HepG2 (cell line): ENCODE measurements at regions not wholly inside any gene's neighbourhood (a gene's known extent, or its start where the extent isn't known, plus 50 kb on each side); places are given as distances from the start of the nearest gene placed in this dataset.

Experiments
- ATAC-seq: fragments of 200-7000 bp; cut with Tn5 transposase; 3 replicates; pipeline ENCODE4 v1.9.1; 2020; ENCODE audit warnings: mild to moderate bottlenecking, moderate library complexity
- BruUV-seq: library from RNA; stranded (reverse); fragments of 400-500 nt; replicated peaks from 2 replicates; lab custom pipeline; 2021; lab: Mats Ljungman, UMichigan
- CTCF ChIA-PET: fragments of 300-600 bp; formaldehyde crosslinking; extraction: SDS; loops from one replicate; lab custom pipeline; 2021; ENCODE audit warnings: low total read pairs, inconsistent platforms, low intra/inter-chr PET ratio; lab: Yijun Ruan, JAX
- POLR2A ChIA-PET: fragments of 350-600 bp; sonication (Branson Sonifier 250); formaldehyde crosslinking; loops from one replicate; lab custom pipeline; 2020; ENCODE audit warnings: antibody characterized with exemption, inconsistent platforms; lab: Yijun Ruan, JAX
- DNase-seq: peaks from one replicate; pipeline ENCODE4 v3.0.0-alpha.2; 2015; ENCODE audit warnings: low spot score
- FAIRE-seq: peaks from 3 replicates; lab custom pipeline; 2011; peaks lifted over from hg19 to GRCh38; lab: Jason Lieb, UNC
- H2AFZ ChIP-seq: one replicate; pipeline ENCODE4 v1.6.1; 2011; ENCODE audit warnings: low read length, inconsistent platforms
- H3K27ac ChIP-seq: fragments of 300-600 bp; 3 replicates; pipeline ENCODE4 v1.8.0; 2011; ENCODE audit warnings: mixed run types, mild to moderate bottlenecking, mixed read lengths, low read length, inconsistent platforms; ENCODE audit not compliant: insufficient read depth; ENCODE audit errors: extremely low read length
- H3K27me3 ChIP-seq, 2 experiments: fragments of 200-600 bp in 1 of 2; 2 replicates in 1 of 2; 3 replicates in 1 of 2; pipeline versions ENCODE4 v1.6.0 to v1.8.0; 2011; ENCODE audit warnings: low read length in 2 of 2, mild to moderate bottlenecking in 2 of 2, moderate library complexity in 2 of 2, inconsistent platforms in 1 of 2; ENCODE audit not compliant: insufficient read depth in 2 of 2, control insufficient read depth in 1 of 2
- H3K36me3 ChIP-seq, 2 experiments: fragments of 200-600 bp in 1 of 2; replicated peaks in 1 of 2; 2 replicates in 1 of 2; 3 replicates in 1 of 2; pipeline versions ENCODE4 v1.5.1 to v1.8.0; 2011; ENCODE audit warnings: low read length in 2 of 2, inconsistent platforms in 1 of 2; ENCODE audit not compliant: insufficient read depth in 2 of 2, control insufficient read depth in 1 of 2
- H3K4me1 ChIP-seq: 2 replicates; pipeline ENCODE4 v1.5.1; 2012; ENCODE audit warnings: low read length, inconsistent platforms; ENCODE audit not compliant: insufficient read depth
- H3K4me2 ChIP-seq: 2 replicates; pipeline ENCODE4 v1.6.0; 2011; ENCODE audit warnings: low read depth, low read length, inconsistent platforms
- H3K4me3 ChIP-seq, 3 experiments: fragments of 200-600 bp in 1 of 3; sonication (generic), shearing (Covaris generic) in 1 of 3; replicated peaks in 1 of 3; 2 replicates each; pipeline ENCODE4 v1.5.1; 2011 to 2016; ENCODE audit warnings: low read length in 3 of 3, inconsistent platforms in 2 of 3, low read depth in 2 of 3, mild to moderate bottlenecking in 2 of 3, control low read depth in 1 of 3, mixed read lengths in 1 of 3; ENCODE audit not compliant: insufficient read depth in 1 of 3
- H3K79me2 ChIP-seq: one replicate; pipeline ENCODE4 v1.6.1; 2011; ENCODE audit warnings: low read length, inconsistent platforms; ENCODE audit not compliant: insufficient read depth
- H3K9ac ChIP-seq: 2 replicates; pipeline ENCODE4 v1.6.0; 2011; ENCODE audit warnings: mild to moderate bottlenecking, low read depth, low read length, inconsistent platforms; ENCODE audit not compliant: insufficient read depth
- H3K9me3 ChIP-seq: 2 replicates; pipeline ENCODE4 v1.5.1; 2012; ENCODE audit warnings: mild to moderate bottlenecking, low read length
- H4K20me1 ChIP-seq: 2 replicates; pipeline ENCODE4 v1.6.0; 2011; ENCODE audit warnings: inconsistent platforms, mild to moderate bottlenecking, low read length, moderate library complexity; ENCODE audit not compliant: insufficient read depth
- CEBPB ChIP-seq: IDR thresholded peaks from 2 replicates; pipeline ENCODE4 v1.6.1; 2011; ENCODE audit warnings: low read depth, low read length, improper control_type of control experiment, borderline replicate concordance
- HOXA3 ChIP-seq: sonication (generic); formaldehyde crosslinking; IDR thresholded peaks from 2 replicates; pipeline ENCODE4 v1.5.0; 2020; ENCODE audit warnings: missing genetic modification reagents
- LCORL ChIP-seq, 2 experiments: fragments of 450-650 bp in 1 of 2; sonication (generic) in 1 of 2; formaldehyde crosslinking in 1 of 2; IDR thresholded peaks; 2 replicates each; pipeline versions ENCODE4 v1.5.0 to v1.6.1; 2017 to 2020; ENCODE audit warnings: antibody characterized with exemption in 1 of 2, missing genetic modification reagents in 1 of 2
- PHF20 ChIP-seq: sonication (generic); formaldehyde crosslinking; IDR thresholded peaks from 2 replicates; pipeline ENCODE4 v1.5.0; 2020; ENCODE audit warnings: mild to moderate bottlenecking, missing genetic modification reagents
- RXRA ChIP-seq: sonication (generic); formaldehyde crosslinking; IDR thresholded peaks from 2 replicates; pipeline ENCODE4 v1.5.1; 2020; ENCODE audit warnings: missing genetic modification reagents
- TEAD2 ChIP-seq: sonication (generic); formaldehyde crosslinking; IDR thresholded peaks from 2 replicates; pipeline ENCODE4 v1.9.0; 2021; ENCODE audit warnings: missing genetic modification reagents
- ZNF124 ChIP-seq: sonication (generic); formaldehyde crosslinking; IDR thresholded peaks from 2 replicates; pipeline ENCODE4 v1.4.0; 2020; ENCODE audit warnings: missing genetic modification reagents
- ZNF275 ChIP-seq: sonication (generic); formaldehyde crosslinking; IDR thresholded peaks from 2 replicates; pipeline ENCODE4 v1.8.0; 2022; ENCODE audit warnings: missing genetic modification reagents, mild to moderate bottlenecking, inconsistent platforms, borderline replicate concordance
- ZNF333 ChIP-seq: sonication (generic); formaldehyde crosslinking; IDR thresholded peaks from 2 replicates; pipeline ENCODE4 v1.4.0; 2020; ENCODE audit warnings: mild to moderate bottlenecking, missing genetic modification reagents, borderline replicate concordance
- ZNF354B ChIP-seq: sonication (generic); formaldehyde crosslinking; IDR thresholded peaks from 2 replicates; pipeline ENCODE4 v1.8.0; 2022; ENCODE audit warnings: mild to moderate bottlenecking, missing genetic modification reagents
- WGBS: methylation state at CpG from one replicate; pipeline ENCODE4 v1.1.6; 2017; ENCODE audit warnings: low lambda C conversion rate; 5-methylcytosine and 5-hydroxymethylcytosine counted together
- in situ Hi-C: cut with HindIII; loops from 2 replicates; pipeline ENCODE4 v1.10.0; 2017; ENCODE audit warnings: low pct_unique_long_range_greater_than_20kb; ENCODE audit not compliant: extremely low pct_ligation_motif_present
- intact Hi-C: fragments of 100-400 bp; cut with micrococcal nuclease; formaldehyde crosslinking; loops from one replicate; pipeline ENCODE4 v1.10.0; 2022; ENCODE audit not compliant: unreplicated experiment
- TF ChIP-seq, protein P1 (sequence below): sonication (generic); formaldehyde crosslinking; IDR thresholded peaks from 2 replicates; pipeline ENCODE4 v1.4.0; 2020; ENCODE audit warnings: mild to moderate bottlenecking, missing genetic modification reagents, borderline replicate concordance

DNA sequence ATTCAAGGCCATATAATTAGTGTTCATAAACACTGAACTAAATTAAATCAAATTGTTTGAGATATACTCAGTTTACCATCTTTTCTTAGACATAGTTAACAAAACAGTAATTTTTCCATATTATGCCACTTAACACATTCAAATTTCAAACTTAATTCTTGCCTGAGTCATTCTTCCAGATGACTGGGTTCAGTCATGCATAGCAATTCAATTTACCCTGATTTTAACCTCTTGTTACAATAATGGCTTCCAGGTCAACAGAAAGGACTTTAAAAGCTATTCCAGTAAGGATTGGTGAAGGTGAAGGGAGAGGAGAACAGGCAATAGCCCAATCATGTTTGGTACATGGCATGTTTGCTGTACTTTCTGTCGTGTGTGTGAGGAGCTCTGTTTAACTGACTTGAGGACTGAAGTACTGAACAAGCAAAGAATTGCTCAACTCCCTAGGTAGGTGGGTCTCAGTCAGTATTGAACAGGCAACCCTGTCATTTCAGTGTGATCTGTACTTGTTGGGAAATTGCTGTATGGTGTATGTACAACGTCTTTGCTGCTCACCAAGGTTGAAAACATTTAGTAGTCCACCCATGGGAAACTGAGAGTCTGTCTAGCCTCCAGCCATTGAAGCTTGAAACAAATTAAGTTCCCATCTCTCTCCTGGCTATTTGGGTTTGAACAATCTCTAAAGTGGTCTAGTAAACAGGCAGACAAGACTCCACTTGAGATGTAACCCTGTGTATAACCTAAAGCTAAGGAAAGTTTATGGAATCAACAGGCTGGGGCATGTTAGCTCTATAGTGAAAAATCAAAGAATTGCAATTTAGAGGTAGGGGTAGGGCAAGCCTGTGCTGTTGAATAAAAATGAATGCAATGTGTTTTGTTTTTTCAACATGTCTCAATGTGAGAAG lies 327.2 kb downstream of the BTG1 start:
- H3K4me1 ChIP-seq, result 0 out of 2 replicates have a peak, but pooled peaks cover 5% of the 10 kb centered on the region
- no peak overlapping the region for H3K9ac ChIP-seq
- no TSS peak for BruUV-seq
- intact Hi-C loops (no loop called here), in situ Hi-C loops (loop anchor here (10.0 kb wide), 2 partner anchors 326 to 756 kb away; partner anchors contain the start of gene BTG1)
- TF ChIP-seq CEBPB, result 0 out of 2 replicates have a peak, but pooled peaks have one; percentile 7
- TF ChIP-seq RXRA (CRISPR knock-in tag), result no peak
- H4K20me1 ChIP-seq, result no peaks in the 10 kb centered on the region
- ChIA-PET CTCF (no interaction called here), POLR2A (interaction anchor here (1.0 kb wide), 1 partner anchor 326 kb away, joined by 3 read pairs; no protein-coding TSS in a partner anchor)
- no peaks in the 10 kb centered on the region for H3K9me3 ChIP-seq
- no peaks in the 10 kb centered on the region for H3K36me3 ChIP-seq
- DNase-seq, result no peak
- H3K4me2 ChIP-seq, result no peak overlapping the region
- H2AFZ ChIP-seq, result no peak overlapping the region
- no peak overlapping the region for H3K4me3 ChIP-seq
- no peaks in the 10 kb centered on the region for H3K79me2 ChIP-seq
- H3K27me3 ChIP-seq, result no peaks in the 10 kb centered on the region; a peak in 1 of 5 replicates
- 0% methylated on average over 2 of the region's 2 CpGs for WGBS
- peak; percentile 58 for ATAC-seq
- FAIRE-seq, result no peak
- H3K27ac ChIP-seq, result no peak overlapping the region

- in situ Hi-C loops, result loop anchor here (10.0 kb wide), 2 partner anchors 327 to 757 kb away; partner anchors contain the start of gene BTG1
- H3K9ac ChIP-seq, result no peak overlapping the region
- no peak overlapping the region for H3K4me2 ChIP-seq
- intact Hi-C loops, result no loop called here
- no peaks in the 10 kb centered on the region for H3K9me3 ChIP-seq
- H3K36me3 ChIP-seq, result no peaks in the 10 kb centered on the region
- H3K27ac ChIP-seq, result no peak overlapping the region
- ChIA-PET POLR2A (no interaction called here), CTCF (no interaction called here)
- no peaks in the 10 kb centered on the region for H3K27me3 ChIP-seq
- 0 out of 2 replicates have a peak, but pooled peaks cover 5% of the 10 kb centered on the region for H3K4me1 ChIP-seq
- no peak for ATAC-seq
- H3K4me3 ChIP-seq, result no peak overlapping the region
- WGBS, result 0% methylated on average over 2 of the region's 2 CpGs
- no peak for FAIRE-seq
- BruUV-seq, result no TSS peak
- no peaks in the 10 kb centered on the region for H3K79me2 ChIP-seq
- DNase-seq, result no peak
- no peaks in the 10 kb centered on the region for H4K20me1 ChIP-seq
- H2AFZ ChIP-seq, result no peak overlapping the region
- TF ChIP-seq HOXA3, result no peak
- TF ChIP-seq ZNF124 (CRISPR knock-in tag), result no peak
- TF ChIP-seq PHF20, result no peak
- TF ChIP-seq TEAD2 (CRISPR knock-in tag), result no peak
- no peak for TF ChIP-seq RXRA (CRISPR knock-in tag)
- TF ChIP-seq, protein P1, sequence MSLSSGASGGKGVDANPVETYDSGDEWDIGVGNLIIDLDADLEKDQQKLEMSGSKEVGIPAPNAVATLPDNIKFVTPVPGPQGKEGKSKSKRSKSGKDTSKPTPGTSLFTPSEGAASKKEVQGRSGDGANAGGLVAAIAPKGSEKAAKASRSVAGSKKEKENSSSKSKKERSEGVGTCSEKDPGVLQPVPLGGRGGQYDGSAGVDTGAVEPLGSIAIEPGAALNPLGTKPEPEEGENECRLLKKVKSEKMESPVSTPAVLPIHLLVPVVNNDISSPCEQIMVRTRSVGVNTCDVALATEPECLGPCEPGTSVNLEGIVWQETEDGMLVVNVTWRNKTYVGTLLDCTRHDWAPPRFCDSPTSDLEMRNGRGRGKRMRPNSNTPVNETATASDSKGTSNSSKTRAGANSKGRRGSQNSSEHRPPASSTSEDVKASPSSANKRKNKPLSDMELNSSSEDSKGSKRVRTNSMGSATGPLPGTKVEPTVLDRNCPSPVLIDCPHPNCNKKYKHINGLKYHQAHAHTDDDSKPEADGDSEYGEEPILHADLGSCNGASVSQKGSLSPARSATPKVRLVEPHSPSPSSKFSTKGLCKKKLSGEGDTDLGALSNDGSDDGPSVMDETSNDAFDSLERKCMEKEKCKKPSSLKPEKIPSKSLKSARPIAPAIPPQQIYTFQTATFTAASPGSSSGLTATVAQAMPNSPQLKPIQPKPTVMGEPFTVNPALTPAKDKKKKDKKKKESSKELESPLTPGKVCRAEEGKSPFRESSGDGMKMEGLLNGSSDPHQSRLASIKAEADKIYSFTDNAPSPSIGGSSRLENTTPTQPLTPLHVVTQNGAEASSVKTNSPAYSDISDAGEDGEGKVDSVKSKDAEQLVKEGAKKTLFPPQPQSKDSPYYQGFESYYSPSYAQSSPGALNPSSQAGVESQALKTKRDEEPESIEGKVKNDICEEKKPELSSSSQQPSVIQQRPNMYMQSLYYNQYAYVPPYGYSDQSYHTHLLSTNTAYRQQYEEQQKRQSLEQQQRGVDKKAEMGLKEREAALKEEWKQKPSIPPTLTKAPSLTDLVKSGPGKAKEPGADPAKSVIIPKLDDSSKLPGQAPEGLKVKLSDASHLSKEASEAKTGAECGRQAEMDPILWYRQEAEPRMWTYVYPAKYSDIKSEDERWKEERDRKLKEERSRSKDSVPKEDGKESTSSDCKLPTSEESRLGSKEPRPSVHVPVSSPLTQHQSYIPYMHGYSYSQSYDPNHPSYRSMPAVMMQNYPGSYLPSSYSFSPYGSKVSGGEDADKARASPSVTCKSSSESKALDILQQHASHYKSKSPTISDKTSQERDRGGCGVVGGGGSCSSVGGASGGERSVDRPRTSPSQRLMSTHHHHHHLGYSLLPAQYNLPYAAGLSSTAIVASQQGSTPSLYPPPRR (CRISPR knock-in tag), result no peak
- TF ChIP-seq ZNF333 (CRISPR knock-in tag), result no peak
- no peak for TF ChIP-seq ZNF275 (CRISPR knock-in tag)
- TF ChIP-seq ZNF354B (CRISPR knock-in tag), result no peak
- TF ChIP-seq LCORL (IDR thresholded peaks at IDR 0.05), result no peak
- no peak for TF ChIP-seq LCORL (CRISPR knock-in tag; IDR thresholded peaks at IDR 0.05)
Observed at GRCh38 chr12:91817517-91817916, 328.1 kb downstream of the BTG1 start.
